A673 (cell line): ENCODE measurements at regions not wholly inside any gene's neighbourhood (a gene's known extent, or its start where the extent isn't known, plus 50 kb on each side); places are given as distances from the start of the nearest gene placed in this dataset.

Experiments used
- CTCF ChIP-seq: fragments of 300-800, 200-600 bp; sonication (generic); conservative IDR thresholded peaks from 2 replicates; pipeline ENCODE4 v1.5.1; 2017; ENCODE audit warnings: low read depth, mild to moderate bottlenecking, antibody characterized with exemption, low read length, moderate library complexity, mixed read lengths
- EZH2 ChIP-seq: fragments of 200-600 bp; sonication (generic); IDR thresholded peaks from 2 replicates; pipeline ENCODE4 v1.6.1; 2017; ENCODE audit warnings: borderline replicate concordance, low read depth, mild to moderate bottlenecking, mixed read lengths, antibody characterized with exemption, low read length; ENCODE audit not compliant: poor library complexity, severe bottlenecking

- TF ChIP-seq CTCF (no peak), EZH2 (no peak)
Observed at GRCh38 chr20:39188266-39188765, 226.2 kb downstream of the DHX35 start.
